ENCODE measurements at regions not wholly inside any gene's neighbourhood (a gene's known extent, or its start where the extent isn't known, plus 50 kb on each side); places are given as distances from the start of the nearest gene placed in this dataset.

DNA sequence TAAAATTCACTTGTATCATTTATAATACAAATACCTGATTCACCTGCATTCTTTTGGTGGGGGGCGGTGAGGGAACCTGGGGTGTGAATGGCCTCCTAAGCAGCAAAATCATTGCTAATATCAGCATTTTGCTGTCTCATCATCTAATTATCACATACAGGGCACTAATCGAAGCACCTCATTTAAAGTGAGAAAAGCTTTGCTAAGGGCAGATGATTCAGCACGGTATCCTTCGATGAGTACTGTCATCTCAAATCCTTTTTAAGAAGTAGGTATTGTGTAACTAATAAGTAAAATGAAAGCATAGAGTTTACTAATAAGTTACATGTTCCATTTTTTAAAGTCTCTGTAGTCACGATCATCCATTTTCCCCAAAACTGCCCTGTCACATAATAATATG, 278.1 kb upstream of the SOX5 start:
- H3K4me1 ChIP-seq (ENCODE audit: insufficient read depth): peaks cover 9% of the 10 kb centered on the region
- H3K4me3 ChIP-seq: no peak overlapping the region
- DNase-seq (ENCODE audit: low spot score): no peak
- no peaks in the 10 kb centered on the region for H3K36me3 ChIP-seq (replicated peaks; ENCODE audit: insufficient read depth, low read depth)
- H3K9me3 ChIP-seq (ENCODE audit: low read depth): no peaks in the 10 kb centered on the region
- H3K9me2 ChIP-seq (replicated peaks; ENCODE audit: insufficient read depth): no peaks in the 10 kb centered on the region
- H3K79me2 ChIP-seq: no peaks in the 10 kb centered on the region
- H3K27me3 ChIP-seq: no peaks in the 10 kb centered on the region
- no peak overlapping the region for H2AFZ ChIP-seq
- no peak overlapping the region for H3K4me2 ChIP-seq
- no peaks in the 10 kb centered on the region for H4K20me1 ChIP-seq (ENCODE audit: insufficient read depth, poor library complexity, severe bottlenecking)
- peak overlapping the region; percentile 47 for H3K27ac ChIP-seq
- TF ChIP-seq EZH2 (IDR thresholded peaks at IDR 0.05; ENCODE audit: borderline replicate concordance) (no peak), EZH2phosphoT487 (IDR thresholded peaks at IDR 0.05; ENCODE audit: low read depth, severe bottlenecking, unreplicated experiment) (no peak)
- TF ChIP-seq, protein P1, sequence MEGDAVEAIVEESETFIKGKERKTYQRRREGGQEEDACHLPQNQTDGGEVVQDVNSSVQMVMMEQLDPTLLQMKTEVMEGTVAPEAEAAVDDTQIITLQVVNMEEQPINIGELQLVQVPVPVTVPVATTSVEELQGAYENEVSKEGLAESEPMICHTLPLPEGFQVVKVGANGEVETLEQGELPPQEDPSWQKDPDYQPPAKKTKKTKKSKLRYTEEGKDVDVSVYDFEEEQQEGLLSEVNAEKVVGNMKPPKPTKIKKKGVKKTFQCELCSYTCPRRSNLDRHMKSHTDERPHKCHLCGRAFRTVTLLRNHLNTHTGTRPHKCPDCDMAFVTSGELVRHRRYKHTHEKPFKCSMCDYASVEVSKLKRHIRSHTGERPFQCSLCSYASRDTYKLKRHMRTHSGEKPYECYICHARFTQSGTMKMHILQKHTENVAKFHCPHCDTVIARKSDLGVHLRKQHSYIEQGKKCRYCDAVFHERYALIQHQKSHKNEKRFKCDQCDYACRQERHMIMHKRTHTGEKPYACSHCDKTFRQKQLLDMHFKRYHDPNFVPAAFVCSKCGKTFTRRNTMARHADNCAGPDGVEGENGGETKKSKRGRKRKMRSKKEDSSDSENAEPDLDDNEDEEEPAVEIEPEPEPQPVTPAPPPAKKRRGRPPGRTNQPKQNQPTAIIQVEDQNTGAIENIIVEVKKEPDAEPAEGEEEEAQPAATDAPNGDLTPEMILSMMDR (IDR thresholded peaks at IDR 0.05; ENCODE audit: poor library complexity): no peak
- 86% methylated on average over 5 of the region's 5 CpGs for WGBS (ENCODE audit: low lambda C conversion rate, missing lambda C conversion rate)

DNA sequence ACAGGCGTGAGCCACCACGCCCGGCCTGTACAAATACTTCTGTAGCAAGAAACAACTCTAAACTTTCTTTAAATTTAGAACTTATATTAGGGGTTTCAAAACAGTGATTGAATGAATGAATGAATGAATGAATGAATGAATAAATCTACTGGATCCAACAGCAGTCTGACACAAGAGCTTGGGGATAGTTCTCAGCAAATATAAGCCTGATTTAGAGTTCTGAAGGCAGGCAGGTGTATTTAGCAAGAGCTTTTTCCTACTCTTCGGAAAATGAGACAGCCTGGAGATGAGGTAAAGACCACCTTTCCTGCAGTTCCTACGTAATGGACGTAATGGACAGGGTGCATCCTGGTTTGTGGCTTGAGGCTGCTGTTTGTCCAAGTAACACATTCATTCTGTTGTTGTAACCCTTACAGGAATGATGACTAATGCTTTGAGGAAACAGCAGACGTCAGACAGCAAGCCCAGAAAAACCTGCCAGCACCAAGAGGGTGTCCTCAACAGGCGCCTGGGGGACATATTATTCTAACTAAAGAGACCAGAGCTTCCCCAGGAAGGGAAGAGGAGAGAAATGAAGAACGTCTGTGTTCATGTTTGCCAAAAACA, 277.4 kb upstream of the SOX5 start:
- Histone ChIP-seq H3K4me1 (ENCODE audit: insufficient read depth) (peaks cover 9% of the 10 kb centered on the region), H3K27me3 (no peaks in the 10 kb centered on the region), H3K9me3 (ENCODE audit: low read depth) (no peaks in the 10 kb centered on the region), H3K9me2 (replicated peaks; ENCODE audit: insufficient read depth) (no peaks in the 10 kb centered on the region), H3K36me3 (replicated peaks; ENCODE audit: insufficient read depth, low read depth) (no peaks in the 10 kb centered on the region), H4K20me1 (ENCODE audit: insufficient read depth, poor library complexity, severe bottlenecking) (no peaks in the 10 kb centered on the region), H3K79me2 (no peaks in the 10 kb centered on the region), H2AFZ (no peak overlapping the region), H3K4me3 (no peak overlapping the region), H3K27ac (peak overlapping the region; percentile 47), H3K4me2 (no peak overlapping the region)
- 69% methylated on average over 9 of the region's 9 CpGs for WGBS (ENCODE audit: low lambda C conversion rate, missing lambda C conversion rate)
- DNase-seq (ENCODE audit: low spot score): peak; percentile 59
- TF ChIP-seq EZH2phosphoT487 (IDR thresholded peaks at IDR 0.05; ENCODE audit: low read depth, severe bottlenecking, unreplicated experiment): no peak
- no peak for TF ChIP-seq EZH2 (IDR thresholded peaks at IDR 0.05; ENCODE audit: borderline replicate concordance)
- TF ChIP-seq, protein P1 (IDR thresholded peaks at IDR 0.05; ENCODE audit: poor library complexity): no peak

DNA sequence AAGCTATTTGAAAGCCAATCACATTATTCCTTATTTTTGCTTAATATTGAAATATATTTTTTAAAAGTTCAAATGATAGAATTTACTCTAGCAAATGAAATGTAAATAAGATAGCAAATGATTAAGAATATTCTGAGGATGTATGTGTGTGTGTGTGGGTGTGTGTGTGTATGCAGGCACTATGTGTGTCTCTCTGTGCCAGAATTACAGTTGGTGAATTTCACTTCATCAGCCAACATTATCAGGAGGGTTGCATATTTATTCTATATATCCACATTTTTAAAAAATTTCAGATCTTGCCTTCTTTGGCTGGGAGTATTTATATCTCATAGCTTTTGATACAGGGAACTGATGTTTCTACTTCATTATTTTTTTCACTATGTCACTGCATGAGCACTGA, 274.9 kb upstream of the SOX5 start:
- H3K27ac ChIP-seq: no peak overlapping the region
- no peaks in the 10 kb centered on the region for H3K9me2 ChIP-seq (replicated peaks; ENCODE audit: insufficient read depth)
- DNase-seq (ENCODE audit: low spot score): no peak
- H3K27me3 ChIP-seq: no peaks in the 10 kb centered on the region
- H2AFZ ChIP-seq: no peak overlapping the region
- no peaks in the 10 kb centered on the region for H3K79me2 ChIP-seq
- H3K4me3 ChIP-seq: no peak overlapping the region
- H3K4me2 ChIP-seq: no peak overlapping the region
- peaks cover 9% of the 10 kb centered on the region for H3K4me1 ChIP-seq (ENCODE audit: insufficient read depth)
- no peaks in the 10 kb centered on the region for H3K36me3 ChIP-seq (replicated peaks; ENCODE audit: insufficient read depth, low read depth)
- H3K9me3 ChIP-seq (ENCODE audit: low read depth): no peaks in the 10 kb centered on the region
- H4K20me1 ChIP-seq (ENCODE audit: insufficient read depth, poor library complexity, severe bottlenecking): no peaks in the 10 kb centered on the region
- TF ChIP-seq, protein P1 (IDR thresholded peaks at IDR 0.05; ENCODE audit: poor library complexity): no peak
- TF ChIP-seq EZH2phosphoT487 (IDR thresholded peaks at IDR 0.05; ENCODE audit: low read depth, severe bottlenecking, unreplicated experiment): no peak

DNA sequence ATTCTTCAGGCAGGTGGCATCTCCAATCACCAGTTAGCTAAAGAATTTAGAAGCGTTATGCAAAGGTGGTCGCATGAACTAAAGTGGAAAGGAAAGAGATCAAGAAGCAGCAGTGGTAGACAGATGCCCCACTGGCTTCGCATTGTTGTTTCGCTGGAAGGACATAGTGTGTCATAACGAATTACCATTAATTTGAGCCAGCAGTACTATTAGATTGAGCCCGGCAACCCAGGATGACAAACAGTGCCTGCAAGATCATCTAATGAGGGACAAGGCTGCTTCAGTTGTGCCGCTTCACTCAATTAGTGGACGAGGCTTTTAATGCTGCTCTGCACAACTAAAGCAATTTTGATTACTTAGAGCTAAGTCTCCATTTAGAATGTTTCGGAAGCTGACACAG, 274.5 kb upstream of the SOX5 start:
- no peaks in the 10 kb centered on the region for H3K36me3 ChIP-seq (replicated peaks; ENCODE audit: insufficient read depth, low read depth)
- no peaks in the 10 kb centered on the region for H3K9me3 ChIP-seq (ENCODE audit: low read depth)
- H3K79me2 ChIP-seq: no peaks in the 10 kb centered on the region
- H4K20me1 ChIP-seq (ENCODE audit: insufficient read depth, poor library complexity, severe bottlenecking): no peaks in the 10 kb centered on the region
- TF ChIP-seq EZH2 (IDR thresholded peaks at IDR 0.05; ENCODE audit: borderline replicate concordance) (no peak), EZH2phosphoT487 (IDR thresholded peaks at IDR 0.05; ENCODE audit: low read depth, severe bottlenecking, unreplicated experiment) (no peak)
- TF ChIP-seq, protein P1 (IDR thresholded peaks at IDR 0.05; ENCODE audit: poor library complexity): no peak
- WGBS (ENCODE audit: low lambda C conversion rate, missing lambda C conversion rate): 98% methylated on average over 9 of the region's 9 CpGs
- H2AFZ ChIP-seq: no peak overlapping the region
- H3K9me2 ChIP-seq (replicated peaks; ENCODE audit: insufficient read depth): no peaks in the 10 kb centered on the region
- H3K4me1 ChIP-seq (ENCODE audit: insufficient read depth): peaks cover 9% of the 10 kb centered on the region
- no peak overlapping the region for H3K27ac ChIP-seq
- no peak for DNase-seq (ENCODE audit: low spot score)
- H3K4me3 ChIP-seq: no peak overlapping the region
- H3K27me3 ChIP-seq: no peaks in the 10 kb centered on the region
- H3K4me2 ChIP-seq: no peak overlapping the region
